ENCODE measurements at regions not wholly inside any gene's neighbourhood (a gene's known extent, or its start where the extent isn't known, plus 50 kb on each side); places are given as distances from the start of the nearest gene placed in this dataset.

DNA sequence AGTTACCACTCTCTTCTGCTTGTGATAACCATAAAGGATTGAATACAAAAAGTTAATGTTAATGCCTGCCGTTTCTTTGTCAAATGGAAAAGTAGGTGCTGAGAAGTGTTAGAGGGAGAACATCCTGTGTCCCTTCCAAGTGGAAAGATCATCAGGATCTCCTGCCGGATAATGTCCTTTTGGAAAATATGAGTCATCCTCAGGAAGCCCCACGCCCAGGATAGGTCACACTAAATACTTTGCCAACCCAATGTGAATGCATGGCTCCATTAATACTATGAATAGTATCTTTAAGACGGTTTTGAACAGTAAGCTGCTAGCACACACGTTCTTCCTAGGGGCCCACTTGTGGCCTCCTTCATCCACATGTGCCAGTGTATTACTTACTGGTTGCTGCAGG is 279.5 kb downstream of the ZNF326 start:
- TF ChIP-seq CTCF (IDR thresholded peaks at IDR 0.05; ENCODE audit: low read length) (no peak), EZH2 (IDR thresholded peaks at IDR 0.05; ENCODE audit: borderline replicate concordance, low read length) (no peak)
